ENCODE measurements at regions not wholly inside any gene's neighbourhood (a gene's known extent, or its start where the extent isn't known, plus 50 kb on each side); places are given as distances from the start of the nearest gene placed in this dataset.

- H3K4me1 ChIP-seq, result no peaks in the 10 kb centered on the region
- no peak overlapping the region for H3K27ac ChIP-seq
- DNase-seq, result no peak
- peaks cover 0 to 3% (median 0%) of the 10 kb centered on the region in 4 donors for H3K9me3 ChIP-seq
- no peak for TF ChIP-seq CTCF (IDR thresholded peaks at IDR 0.05)
- TF ChIP-seq POLR2A (IDR thresholded peaks at IDR 0.05), result no peak
- H3K36me3 ChIP-seq, result no peaks in the 10 kb centered on the region
- H3K4me3 ChIP-seq, result no peak overlapping the region
- no peaks in the 10 kb centered on the region for H3K27me3 ChIP-seq
Observed at GRCh38 chr10:23955456-23956225, 253.3 kb upstream of the KIAA1217 start.

- no peaks in the 10 kb centered on the region for H3K27me3 ChIP-seq
- H3K4me3 ChIP-seq, result no peak overlapping the region
- no peaks in the 10 kb centered on the region for H3K9me3 ChIP-seq
- TF ChIP-seq POLR2A (IDR thresholded peaks at IDR 0.05), result no peak
- TF ChIP-seq CTCF (IDR thresholded peaks at IDR 0.05), result no peak
- DNase-seq, result no peak
- H3K36me3 ChIP-seq, result no peaks in the 10 kb centered on the region
- no peak overlapping the region for H3K27ac ChIP-seq
- no peaks in the 10 kb centered on the region for H3K4me1 ChIP-seq
Observed at GRCh38 chr10:23965123-23965522, 243.8 kb upstream of the KIAA1217 start.

GRCh38 chr10:23965880-23966279 lies 243.1 kb upstream of the KIAA1217 start:
- no peak overlapping the region for H3K4me3 ChIP-seq
- TF ChIP-seq CTCF (IDR thresholded peaks at IDR 0.05), result no peak
- no peak for TF ChIP-seq POLR2A (IDR thresholded peaks at IDR 0.05)
- H3K9me3 ChIP-seq, result no peaks in the 10 kb centered on the region
- no peaks in the 10 kb centered on the region for H3K36me3 ChIP-seq
- no peak overlapping the region for H3K27ac ChIP-seq
- H3K4me1 ChIP-seq, result no peaks in the 10 kb centered on the region
- H3K27me3 ChIP-seq, result no peaks in the 10 kb centered on the region
- no peak for DNase-seq

GRCh38 chr10:23966504-23967051 lies 242.4 kb upstream of the KIAA1217 start:
- no peaks in the 10 kb centered on the region for H3K27me3 ChIP-seq
- no peak for DNase-seq
- H3K4me3 ChIP-seq, result no peak overlapping the region
- no peaks in the 10 kb centered on the region for H3K9me3 ChIP-seq
- no peaks in the 10 kb centered on the region for H3K36me3 ChIP-seq
- H3K4me1 ChIP-seq, result no peaks in the 10 kb centered on the region
- no peak overlapping the region for H3K27ac ChIP-seq
- TF ChIP-seq CTCF (IDR thresholded peaks at IDR 0.05), result no peak
- no peak for TF ChIP-seq POLR2A (IDR thresholded peaks at IDR 0.05)

GRCh38 chr10:23968301-23968700 lies 240.6 kb upstream of the KIAA1217 start:
- DNase-seq, result no peak
- Histone ChIP-seq H3K4me1 (no peaks in the 10 kb centered on the region), H3K4me3 (no peak overlapping the region), H3K27me3 (no peaks in the 10 kb centered on the region), H3K36me3 (no peaks in the 10 kb centered on the region), H3K9me3 (no peaks in the 10 kb centered on the region), H3K27ac (no peak overlapping the region)
- no peak for TF ChIP-seq CTCF (IDR thresholded peaks at IDR 0.05)
- no peak for TF ChIP-seq POLR2A (IDR thresholded peaks at IDR 0.05)

Data from Peyer's patch (tissue), 4 donors.